Left ventricle myocardium inferior (tissue), 1 donor: ENCODE measurements at regions not wholly inside any gene's neighbourhood (a gene's known extent, or its start where the extent isn't known, plus 50 kb on each side); places are given as distances from the start of the nearest gene placed in this dataset.

Experiments used
- DNase-seq: peaks from one replicate; pipeline ENCODE4 v3.0.0-alpha.2; 2020
- H3K27ac ChIP-seq: fragments of 200-600 bp; replicated peaks from 2 replicates; pipeline ENCODE4 v1.8.0; 2021
- H3K27me3 ChIP-seq: fragments of 200-600 bp; 2 replicates; pipeline ENCODE4 v1.8.0; 2021; ENCODE audit warnings: low read depth
- H3K36me3 ChIP-seq: fragments of 200-600 bp; 2 replicates; pipeline ENCODE4 v1.8.0; 2021
- H3K4me1 ChIP-seq: fragments of 200-600 bp; 2 replicates; pipeline ENCODE4 v1.8.0; 2021
- H3K4me3 ChIP-seq: fragments of 200-600 bp; 2 replicates; pipeline ENCODE4 v1.8.0; 2021; ENCODE audit warnings: mild to moderate bottlenecking, moderate library complexity
- H3K9me3 ChIP-seq: fragments of 200-600 bp; replicated peaks from 2 replicates; pipeline ENCODE4 v1.8.0; 2021
- intact Hi-C: fragments of 100-400 bp; cut with micrococcal nuclease; formaldehyde crosslinking; loops from one replicate; pipeline ENCODE4 v1.11.0; 2022
- TF ChIP-seq, protein P1 (sequence below): fragments of 200-600 bp; IDR thresholded peaks from 2 replicates; pipeline ENCODE4 v1.8.0; 2021; ENCODE audit warnings: antibody characterized with exemption, mild to moderate bottlenecking, borderline replicate concordance
- donor health status: DM: no; HTN: yes; CAD: no; lungs with severe emphysema.

GRCh38 chr7:41149576-41149975 is 553.3 kb downstream of the INHBA start:
- no peak for DNase-seq

DNA sequence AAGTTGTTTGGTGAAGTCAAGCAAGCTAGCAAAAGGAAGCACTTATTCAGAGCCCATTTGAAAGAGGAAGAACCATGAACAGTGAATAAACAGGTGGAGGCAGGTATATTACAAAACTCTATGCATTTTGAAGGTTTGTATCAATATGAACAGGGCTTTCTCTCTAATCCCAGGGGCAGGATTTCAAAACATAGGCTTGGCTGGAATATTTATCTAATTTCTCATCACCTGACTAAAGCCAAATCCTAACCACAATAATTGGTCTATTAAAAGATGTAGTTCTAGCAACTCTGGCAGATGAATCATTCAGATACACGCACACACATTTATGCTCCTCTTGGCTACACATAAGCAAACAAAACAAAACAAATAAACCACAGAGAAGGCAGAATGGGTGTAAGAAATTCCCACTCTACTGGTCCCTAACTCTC is 554.4 kb downstream of the INHBA start:
- H3K4me1 ChIP-seq = no peaks in the 10 kb centered on the region
- H3K36me3 ChIP-seq = no peaks in the 10 kb centered on the region
- TF ChIP-seq, protein P1, sequence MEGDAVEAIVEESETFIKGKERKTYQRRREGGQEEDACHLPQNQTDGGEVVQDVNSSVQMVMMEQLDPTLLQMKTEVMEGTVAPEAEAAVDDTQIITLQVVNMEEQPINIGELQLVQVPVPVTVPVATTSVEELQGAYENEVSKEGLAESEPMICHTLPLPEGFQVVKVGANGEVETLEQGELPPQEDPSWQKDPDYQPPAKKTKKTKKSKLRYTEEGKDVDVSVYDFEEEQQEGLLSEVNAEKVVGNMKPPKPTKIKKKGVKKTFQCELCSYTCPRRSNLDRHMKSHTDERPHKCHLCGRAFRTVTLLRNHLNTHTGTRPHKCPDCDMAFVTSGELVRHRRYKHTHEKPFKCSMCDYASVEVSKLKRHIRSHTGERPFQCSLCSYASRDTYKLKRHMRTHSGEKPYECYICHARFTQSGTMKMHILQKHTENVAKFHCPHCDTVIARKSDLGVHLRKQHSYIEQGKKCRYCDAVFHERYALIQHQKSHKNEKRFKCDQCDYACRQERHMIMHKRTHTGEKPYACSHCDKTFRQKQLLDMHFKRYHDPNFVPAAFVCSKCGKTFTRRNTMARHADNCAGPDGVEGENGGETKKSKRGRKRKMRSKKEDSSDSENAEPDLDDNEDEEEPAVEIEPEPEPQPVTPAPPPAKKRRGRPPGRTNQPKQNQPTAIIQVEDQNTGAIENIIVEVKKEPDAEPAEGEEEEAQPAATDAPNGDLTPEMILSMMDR = no peak
- no peak for DNase-seq
- H3K27ac ChIP-seq = no peak overlapping the region
- intact Hi-C loops = no loop called here
- H3K27me3 ChIP-seq = no peaks in the 10 kb centered on the region
- no peak overlapping the region for H3K4me3 ChIP-seq
- no peaks in the 10 kb centered on the region for H3K9me3 ChIP-seq

More at GRCh38 chr7:41149576-41149975, 553.3 kb downstream of the INHBA start:
- intact Hi-C loops = no loop called here
- Histone ChIP-seq H3K9me3 (no peaks in the 10 kb centered on the region), H3K4me3 (no peak overlapping the region), H3K36me3 (no peaks in the 10 kb centered on the region), H3K27me3 (no peaks in the 10 kb centered on the region), H3K4me1 (no peaks in the 10 kb centered on the region), H3K27ac (no peak overlapping the region)
- TF ChIP-seq, protein P1 = no peak

DNA sequence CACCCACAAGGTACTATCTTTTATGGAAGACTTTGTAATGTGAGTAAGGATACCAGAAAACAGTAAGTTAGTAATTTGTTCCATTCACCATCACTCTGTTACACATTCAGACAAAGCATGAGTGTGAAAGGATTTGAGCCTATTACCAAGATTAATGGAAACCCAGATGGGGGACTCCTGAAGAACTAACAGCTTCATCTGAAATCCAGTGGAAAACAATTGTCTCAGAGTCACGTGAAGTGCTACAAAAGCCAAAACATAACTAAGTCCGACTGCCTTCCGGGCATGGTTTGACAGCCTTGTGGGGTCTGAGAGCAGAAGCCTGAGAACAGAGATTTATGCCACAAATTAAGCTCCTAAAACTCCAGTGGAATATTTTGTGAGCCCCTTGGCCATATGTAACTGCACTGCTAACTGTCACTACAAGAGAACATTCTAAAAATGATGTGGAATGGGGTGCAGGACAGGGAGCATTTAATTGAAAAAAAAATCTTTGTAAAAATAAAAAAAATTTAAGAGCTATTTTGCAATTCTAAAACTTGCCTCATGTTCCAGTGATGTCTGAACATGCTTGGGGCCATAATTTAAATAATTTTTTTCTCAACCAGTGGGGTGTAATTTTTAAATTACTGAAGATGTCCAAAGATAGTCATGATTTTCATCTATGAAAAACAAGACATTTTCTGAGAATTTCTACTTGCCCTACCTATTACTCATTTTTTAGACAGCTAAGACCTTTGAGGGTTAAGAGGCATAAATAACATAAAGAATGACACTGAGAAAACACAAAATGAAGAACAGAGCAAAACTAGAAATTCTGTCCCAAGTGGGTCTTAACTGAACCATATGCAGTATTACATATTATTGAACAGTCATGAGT is 555.0 kb downstream of the INHBA start:
- TF ChIP-seq, protein P1 = no peak
- no peak for DNase-seq
- Histone ChIP-seq H3K9me3 (no peaks in the 10 kb centered on the region), H3K27me3 (no peaks in the 10 kb centered on the region), H3K36me3 (no peaks in the 10 kb centered on the region), H3K4me3 (no peak overlapping the region), H3K4me1 (no peaks in the 10 kb centered on the region), H3K27ac (no peak overlapping the region)
- intact Hi-C loops = no loop called here

DNA sequence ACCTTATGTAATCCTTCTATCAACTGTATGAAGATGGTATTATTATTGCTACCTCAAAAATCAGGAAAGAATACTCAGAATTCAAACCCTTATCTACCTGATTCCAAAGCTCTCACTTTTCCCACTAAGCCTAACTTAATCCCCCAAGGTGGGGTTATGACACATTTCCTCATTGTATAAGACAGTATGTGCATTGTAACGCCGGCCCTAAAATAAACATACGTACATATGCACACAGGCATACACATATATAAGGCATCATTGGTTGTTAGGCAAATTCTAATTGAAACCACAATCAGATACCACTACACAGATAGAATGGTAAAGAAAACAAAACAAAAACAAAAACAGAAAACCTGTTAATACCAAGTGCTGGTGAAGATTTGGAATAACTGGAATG is 556.5 kb downstream of the INHBA start:
- TF ChIP-seq, protein P1 = no peak
- Histone ChIP-seq H3K27me3 (no peaks in the 10 kb centered on the region), H3K4me3 (no peak overlapping the region), H3K27ac (no peak overlapping the region), H3K4me1 (no peaks in the 10 kb centered on the region), H3K36me3 (no peaks in the 10 kb centered on the region), H3K9me3 (no peaks in the 10 kb centered on the region)
- no peak for DNase-seq
- intact Hi-C loops = no loop called here

DNA sequence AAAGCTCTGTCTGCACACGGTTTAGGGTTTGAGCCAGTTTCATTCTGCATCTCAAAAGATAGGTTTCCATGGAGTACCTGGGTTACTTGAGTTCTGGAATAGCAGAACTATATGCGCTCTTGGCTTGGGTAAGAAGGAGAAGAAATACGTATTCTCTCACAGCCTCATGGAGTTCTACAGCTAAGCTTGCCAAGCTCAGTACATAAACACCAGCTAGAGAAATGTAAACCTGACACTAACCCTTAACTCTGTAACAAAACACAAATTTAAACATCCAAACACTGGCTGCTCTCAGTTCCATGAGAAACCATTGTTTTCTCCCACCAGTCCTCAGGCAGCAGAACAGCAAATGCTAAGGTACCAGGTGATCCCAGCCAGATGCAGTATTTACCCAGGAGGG is 557.2 kb downstream of the INHBA start:
- no peak for DNase-seq
- H3K36me3 ChIP-seq = no peaks in the 10 kb centered on the region
- no peaks in the 10 kb centered on the region for H3K4me1 ChIP-seq
- no peak overlapping the region for H3K27ac ChIP-seq
- TF ChIP-seq, protein P1 = no peak
- intact Hi-C loops = no loop called here
- no peak overlapping the region for H3K4me3 ChIP-seq
- no peaks in the 10 kb centered on the region for H3K27me3 ChIP-seq
- no peaks in the 10 kb centered on the region for H3K9me3 ChIP-seq
